Activated T-helper 1 cell treated with anti-CD3 and anti-CD28 coated beads, Interleukin-12 subunit alpha, Interleukin-12 subunit beta, Interleukin-2, Interleukin-4 antibody, amounts not matched to agents 30 ng/mL and 10 ng/mL and 1 ng/mL, durations not matched to agents 14 hours and 24 hours and 36 hours (primary cell): ENCODE measurements at regions not wholly inside any gene's neighbourhood (a gene's known extent, or its start where the extent isn't known, plus 50 kb on each side); places are given as distances from the start of the nearest gene placed in this dataset.

ENCODE experiments used
- DNase-seq: peaks from one replicate; pipeline ENCODE4 v3.0.0; 2021; ENCODE audit warnings: low spot score
- H3K27ac Mint-ChIP-seq: one replicate; pipeline ENCODE4 v1.8.0; 2021; ENCODE audit warnings: mild to moderate bottlenecking, mixed read lengths
- H3K27me3 Mint-ChIP-seq: one replicate; pipeline ENCODE4 v1.8.0; 2022; ENCODE audit warnings: mild to moderate bottlenecking, moderate library complexity, mixed read lengths; ENCODE audit not compliant: insufficient read depth
- H3K36me3 Mint-ChIP-seq: one replicate; pipeline ENCODE4 v1.8.0; 2021; ENCODE audit warnings: low read depth, mixed read lengths
- H3K4me1 Mint-ChIP-seq: one replicate; pipeline ENCODE4 v1.8.0; 2021; ENCODE audit warnings: low read depth, mixed read lengths
- H3K4me3 Mint-ChIP-seq: one replicate; pipeline ENCODE4 v1.8.0; 2021; ENCODE audit warnings: mild to moderate bottlenecking, moderate library complexity, mixed read lengths
- H3K9me3 Mint-ChIP-seq: one replicate; pipeline ENCODE4 v1.8.0; 2021; ENCODE audit warnings: mixed read lengths
- intact Hi-C: fragments of 100-400 bp; cut with micrococcal nuclease; formaldehyde crosslinking; loops from one replicate; pipeline ENCODE4 v1.15.1; 2024

DNA sequence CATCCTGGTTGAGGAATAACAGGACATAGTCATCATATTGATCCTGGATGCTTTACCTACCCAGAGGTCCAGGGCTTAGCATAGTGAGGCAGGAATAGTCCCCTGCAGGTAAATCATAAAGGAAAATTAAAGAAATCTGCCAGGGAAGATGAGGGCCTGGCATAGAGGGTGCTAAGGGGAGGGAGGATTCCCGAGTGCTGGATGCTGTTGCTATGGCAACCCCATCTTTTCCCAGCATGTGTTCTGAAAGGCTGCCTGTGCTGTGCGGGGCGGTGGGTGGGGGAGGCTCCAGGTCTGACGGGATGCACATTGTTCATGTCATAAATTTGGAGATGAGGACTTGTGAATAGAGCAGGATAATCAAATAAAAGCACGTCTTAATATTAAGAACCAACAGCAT, 212.6 kb upstream of the PCSK2 start:
- no peaks in the 10 kb centered on the region for H3K36me3 Mint-ChIP-seq
- intact Hi-C loops: loop anchor here (10.0 kb wide), 1 partner anchor 61 kb away; no protein-coding TSS in a partner anchor
- H3K27me3 Mint-ChIP-seq: no peaks in the 10 kb centered on the region
- no peak overlapping the region for H3K27ac Mint-ChIP-seq
- H3K4me1 Mint-ChIP-seq: no peaks in the 10 kb centered on the region
- DNase-seq: no peak
- H3K4me3 Mint-ChIP-seq: no peak overlapping the region
- no peaks in the 10 kb centered on the region for H3K9me3 Mint-ChIP-seq

DNA sequence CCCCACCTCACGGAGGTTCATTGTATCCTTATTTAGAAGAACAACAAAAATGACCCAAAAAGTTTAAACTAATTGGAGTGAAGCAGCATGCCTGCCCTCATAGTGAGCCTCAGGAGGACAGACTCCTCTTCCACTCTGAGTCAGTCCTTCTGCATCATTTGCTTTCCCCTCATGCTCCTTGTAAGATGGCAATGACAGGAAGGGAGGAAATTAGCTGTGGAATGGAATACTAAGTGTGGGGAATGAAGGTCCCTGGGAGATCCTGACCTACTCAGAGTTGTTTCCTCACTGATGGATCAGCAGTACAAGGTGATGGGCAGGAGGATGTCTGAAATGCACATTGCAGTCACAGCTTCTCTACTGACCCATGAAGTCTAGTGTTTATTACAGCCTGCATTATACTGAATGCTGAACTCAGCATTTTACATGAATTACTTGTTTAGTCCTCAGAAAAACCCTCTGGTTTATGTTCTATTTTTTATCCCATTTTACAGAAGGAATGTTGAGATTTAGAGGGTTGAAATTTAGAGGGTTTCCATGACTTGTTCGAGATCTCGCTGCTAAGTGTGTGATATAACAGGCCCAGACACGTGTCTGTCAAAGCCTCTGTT, 212.0 kb upstream of the PCSK2 start:
- Mint-ChIP-seq H3K27me3 (no peaks in the 10 kb centered on the region), H3K27ac (no peak overlapping the region), H3K4me3 (no peak overlapping the region), H3K36me3 (no peaks in the 10 kb centered on the region), H3K4me1 (no peaks in the 10 kb centered on the region), H3K9me3 (no peaks in the 10 kb centered on the region)
- intact Hi-C loops: loop anchor here (10.0 kb wide), 1 partner anchor 60 kb away; no protein-coding TSS in a partner anchor
- no peak for DNase-seq

DNA sequence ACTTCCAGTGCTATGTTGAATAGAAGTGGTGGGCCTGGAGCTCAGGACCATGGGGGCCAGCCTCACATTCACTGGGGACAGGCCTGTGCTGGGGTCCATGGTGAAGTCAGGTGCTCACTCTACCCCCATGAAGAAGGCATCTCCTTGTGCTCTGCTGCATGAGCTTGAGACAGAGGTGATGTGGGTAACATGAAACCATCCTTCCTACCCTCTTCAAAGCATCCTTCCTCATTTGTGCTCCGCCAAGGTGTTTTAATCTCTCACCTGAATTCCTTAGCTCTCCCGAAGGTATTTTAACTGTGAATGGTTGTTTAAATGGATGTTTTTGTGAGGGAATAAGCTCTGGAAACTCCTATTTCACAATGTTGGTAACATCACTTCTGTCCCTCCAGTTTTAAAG, 209.6 kb upstream of the PCSK2 start:
- no peak overlapping the region for H3K27ac Mint-ChIP-seq
- DNase-seq: no peak
- no peak overlapping the region for H3K4me3 Mint-ChIP-seq
- H3K36me3 Mint-ChIP-seq: no peaks in the 10 kb centered on the region
- H3K9me3 Mint-ChIP-seq: no peaks in the 10 kb centered on the region
- no peaks in the 10 kb centered on the region for H3K4me1 Mint-ChIP-seq
- H3K27me3 Mint-ChIP-seq: no peaks in the 10 kb centered on the region
- intact Hi-C loops: loop anchor here (10.0 kb wide), 1 partner anchor 58 kb away; no protein-coding TSS in a partner anchor

DNA sequence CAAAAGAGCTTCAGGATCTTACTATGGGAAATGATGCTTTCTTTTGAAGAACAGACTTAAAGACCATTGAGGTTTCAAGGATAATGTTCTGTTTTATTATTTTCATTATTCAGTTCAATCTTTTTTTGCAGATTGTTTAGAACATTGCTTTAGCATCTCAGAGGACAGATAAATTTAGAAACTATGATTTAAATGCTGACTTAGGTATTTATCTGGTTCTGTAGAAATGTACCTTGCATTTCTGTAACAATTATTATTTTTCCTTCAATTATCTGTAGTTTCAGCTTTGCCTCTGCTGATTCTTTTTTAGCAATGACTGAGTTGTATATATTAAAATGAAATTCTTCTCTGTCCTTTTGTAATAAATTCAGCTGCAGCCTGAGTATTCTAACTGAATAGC, 205.4 kb upstream of the PCSK2 start:
- Mint-ChIP-seq H3K4me3 (no peak overlapping the region), H3K27me3 (no peaks in the 10 kb centered on the region), H3K36me3 (no peaks in the 10 kb centered on the region), H3K9me3 (peaks cover 2% of the 10 kb centered on the region), H3K4me1 (no peaks in the 10 kb centered on the region), H3K27ac (no peak overlapping the region)
- intact Hi-C loops: no loop called here
- no peak for DNase-seq

DNA sequence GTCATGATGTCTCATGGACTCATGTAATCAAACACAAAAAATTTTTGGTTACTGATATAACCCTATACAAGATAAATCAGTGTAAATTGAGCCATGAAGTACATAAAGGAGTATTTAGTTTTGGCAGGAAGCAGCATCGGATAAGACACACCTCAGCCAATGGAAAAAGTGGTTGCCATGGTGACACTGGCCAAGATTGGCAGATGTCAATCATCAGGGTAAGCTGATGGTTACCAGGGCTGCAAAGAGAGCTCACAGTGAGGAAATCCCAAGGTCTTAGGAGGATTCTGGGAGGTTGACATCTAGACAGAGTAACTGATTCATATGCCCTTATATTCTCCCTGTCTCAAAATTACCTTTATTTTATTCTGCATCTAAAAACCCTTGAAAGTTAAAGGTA, 203.8 kb upstream of the PCSK2 start:
- Mint-ChIP-seq H3K9me3 (peaks cover 11% of the 10 kb centered on the region), H3K27ac (no peak overlapping the region), H3K27me3 (no peaks in the 10 kb centered on the region), H3K36me3 (no peaks in the 10 kb centered on the region), H3K4me3 (no peak overlapping the region), H3K4me1 (no peaks in the 10 kb centered on the region)
- intact Hi-C loops: no loop called here
- DNase-seq: no peak

DNA sequence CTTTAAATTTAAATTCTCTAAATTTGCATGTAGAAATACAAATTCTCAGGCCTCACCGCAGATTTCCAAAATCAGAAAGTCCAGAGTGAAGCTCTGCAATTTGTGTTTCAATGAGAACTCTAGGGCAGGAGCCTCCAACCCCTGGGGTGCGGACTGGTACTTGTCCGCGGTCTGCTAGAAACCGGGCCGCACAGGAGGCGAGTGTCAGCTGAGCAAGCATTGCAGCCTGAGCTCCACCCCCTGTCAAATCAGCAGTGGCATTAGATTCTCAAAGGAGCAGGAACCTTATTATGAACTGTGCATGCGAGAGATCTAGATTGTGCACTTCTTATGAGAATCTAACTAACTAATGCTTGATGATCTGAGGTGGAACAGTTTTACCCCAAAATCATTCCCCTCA, 203.0 kb upstream of the PCSK2 start:
- Mint-ChIP-seq H3K36me3 (no peaks in the 10 kb centered on the region), H3K9me3 (peaks cover 17% of the 10 kb centered on the region), H3K4me3 (no peak overlapping the region), H3K27ac (no peak overlapping the region), H3K4me1 (no peaks in the 10 kb centered on the region), H3K27me3 (no peaks in the 10 kb centered on the region)
- intact Hi-C loops: no loop called here
- no peak for DNase-seq

DNA sequence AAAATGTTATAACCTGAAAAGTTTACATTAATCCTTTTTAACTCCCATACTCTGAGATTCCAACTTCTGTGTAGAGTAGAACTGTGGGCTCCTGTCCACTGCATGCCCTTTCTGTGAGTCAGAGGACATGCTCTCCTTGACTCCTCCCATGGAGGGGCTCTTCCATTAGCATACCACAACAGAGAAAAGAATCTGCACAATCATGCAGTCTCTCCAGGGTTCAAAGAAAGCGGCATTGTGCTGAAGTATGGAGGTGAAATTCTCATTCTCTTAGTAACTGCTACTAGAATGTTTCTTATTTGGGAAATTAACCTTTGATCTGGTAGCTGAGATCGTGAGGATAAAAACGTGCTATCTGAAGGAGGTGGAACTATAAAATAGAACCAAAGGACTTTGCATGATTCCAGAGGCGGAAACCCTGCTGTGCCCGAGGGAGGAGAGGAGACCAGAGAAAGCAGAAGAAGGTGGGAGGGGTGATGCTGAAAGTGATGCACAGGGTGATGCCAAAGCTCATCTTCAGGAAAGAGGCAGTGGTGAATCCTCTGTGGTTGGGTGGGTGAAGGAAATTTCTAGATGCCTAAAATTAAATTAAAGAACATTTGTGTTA, 202.2 kb upstream of the PCSK2 start:
- no peak overlapping the region for H3K27ac Mint-ChIP-seq
- intact Hi-C loops: no loop called here

DNA sequence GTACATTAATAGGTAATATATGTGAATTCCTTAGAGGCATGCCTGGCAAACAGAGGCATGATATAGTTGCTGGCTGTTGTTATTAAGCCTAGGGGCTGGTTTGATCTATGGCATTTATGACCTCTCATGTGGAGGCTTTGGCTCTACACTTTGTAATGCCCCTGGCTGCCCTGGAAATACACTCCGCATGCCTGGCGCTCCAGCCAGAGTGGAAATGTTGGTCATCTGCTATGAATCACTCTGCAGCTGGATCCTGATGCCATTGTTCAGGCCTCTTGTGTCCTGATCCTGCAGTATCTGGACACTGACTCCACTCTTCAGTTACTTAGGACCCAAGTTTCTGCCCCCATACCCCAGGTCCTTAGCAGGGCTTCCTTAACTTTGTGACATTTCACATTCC, 200.5 kb upstream of the PCSK2 start:
- Mint-ChIP-seq H3K27ac (no peak overlapping the region), H3K36me3 (no peaks in the 10 kb centered on the region), H3K4me1 (no peaks in the 10 kb centered on the region), H3K9me3 (peaks cover 17% of the 10 kb centered on the region), H3K27me3 (no peaks in the 10 kb centered on the region), H3K4me3 (no peak overlapping the region)
- DNase-seq: no peak
- intact Hi-C loops: no loop called here

More for the DNA sequence above, 202.2 kb upstream of the PCSK2 start:
- H3K4me1 Mint-ChIP-seq: no peaks in the 10 kb centered on the region
- no peaks in the 10 kb centered on the region for H3K36me3 Mint-ChIP-seq
- DNase-seq: no peak
- peaks cover 17% of the 10 kb centered on the region for H3K9me3 Mint-ChIP-seq
- no peaks in the 10 kb centered on the region for H3K27me3 Mint-ChIP-seq
- no peak overlapping the region for H3K4me3 Mint-ChIP-seq

DNA sequence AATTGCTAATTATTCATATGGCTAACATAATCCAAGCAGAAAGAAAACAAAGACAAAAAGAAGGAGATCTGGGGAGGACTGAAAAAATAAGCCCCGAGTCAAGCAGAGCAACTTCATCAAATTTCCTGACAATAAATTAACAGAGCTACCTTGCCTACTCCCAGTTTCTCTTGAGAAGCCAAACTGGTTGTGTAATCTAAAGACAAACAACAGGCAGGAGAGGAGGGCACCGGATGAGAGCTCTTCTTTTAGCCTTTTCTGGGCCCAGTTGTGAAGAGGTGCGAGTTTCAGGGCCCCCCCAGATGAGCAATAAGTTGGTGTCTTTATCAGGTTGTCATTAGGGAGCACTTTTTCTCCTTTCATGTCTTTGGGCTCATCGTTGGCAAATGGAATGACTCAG, 197.1 kb upstream of the PCSK2 start:
- no peak for DNase-seq
- Mint-ChIP-seq H3K36me3 (no peaks in the 10 kb centered on the region), H3K27ac (no peak overlapping the region), H3K4me3 (no peak overlapping the region), H3K27me3 (no peaks in the 10 kb centered on the region), H3K4me1 (no peaks in the 10 kb centered on the region), H3K9me3 (peaks cover 17% of the 10 kb centered on the region)
- intact Hi-C loops: no loop called here

DNA sequence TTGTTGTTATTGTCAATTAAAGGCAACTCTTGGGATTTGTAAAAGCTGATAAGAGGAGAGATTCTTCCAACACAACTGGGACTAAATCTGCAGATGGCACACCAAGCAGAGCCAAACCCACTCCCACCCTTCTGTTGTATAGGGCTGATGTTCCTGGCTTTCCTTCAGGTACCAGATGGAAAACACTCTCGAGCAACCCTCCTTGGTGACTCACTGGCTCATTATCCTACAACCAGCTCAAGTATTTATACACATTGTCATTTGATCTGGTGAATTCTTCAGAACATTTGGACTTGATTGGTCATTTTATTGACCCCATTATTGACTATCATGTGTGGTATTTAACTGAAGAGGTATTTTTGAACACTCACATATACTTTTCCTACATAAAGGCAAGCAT, 190.3 kb upstream of the PCSK2 start:
- no peak overlapping the region for H3K4me3 Mint-ChIP-seq
- DNase-seq: no peak
- no peak overlapping the region for H3K27ac Mint-ChIP-seq
- H3K36me3 Mint-ChIP-seq: no peaks in the 10 kb centered on the region
- intact Hi-C loops: no loop called here
- no peaks in the 10 kb centered on the region for H3K4me1 Mint-ChIP-seq
- H3K27me3 Mint-ChIP-seq: no peaks in the 10 kb centered on the region
- H3K9me3 Mint-ChIP-seq: no peaks in the 10 kb centered on the region

DNA sequence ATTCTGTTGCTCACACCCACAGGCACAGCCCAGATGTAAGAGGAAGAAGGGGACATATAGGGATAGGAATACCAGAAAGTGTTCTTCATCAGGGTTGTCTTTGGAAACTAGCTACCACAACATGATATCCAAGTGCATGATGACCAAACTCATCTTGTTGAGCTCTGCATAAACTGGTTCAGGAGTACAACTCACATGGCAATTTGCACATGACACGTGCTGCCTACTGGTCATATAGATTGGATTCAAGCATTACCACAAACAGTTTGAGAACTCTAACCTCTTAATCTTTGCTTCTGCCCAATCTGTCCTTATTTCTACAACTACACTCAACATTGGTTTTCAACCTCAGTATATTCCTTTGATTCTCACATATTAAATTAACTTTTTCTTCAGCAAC, 184.7 kb upstream of the PCSK2 start:
- Mint-ChIP-seq H3K27me3 (no peaks in the 10 kb centered on the region), H3K4me1 (no peaks in the 10 kb centered on the region), H3K4me3 (no peak overlapping the region), H3K9me3 (no peaks in the 10 kb centered on the region), H3K27ac (no peak overlapping the region), H3K36me3 (no peaks in the 10 kb centered on the region)
- intact Hi-C loops: no loop called here
- DNase-seq: no peak

DNA sequence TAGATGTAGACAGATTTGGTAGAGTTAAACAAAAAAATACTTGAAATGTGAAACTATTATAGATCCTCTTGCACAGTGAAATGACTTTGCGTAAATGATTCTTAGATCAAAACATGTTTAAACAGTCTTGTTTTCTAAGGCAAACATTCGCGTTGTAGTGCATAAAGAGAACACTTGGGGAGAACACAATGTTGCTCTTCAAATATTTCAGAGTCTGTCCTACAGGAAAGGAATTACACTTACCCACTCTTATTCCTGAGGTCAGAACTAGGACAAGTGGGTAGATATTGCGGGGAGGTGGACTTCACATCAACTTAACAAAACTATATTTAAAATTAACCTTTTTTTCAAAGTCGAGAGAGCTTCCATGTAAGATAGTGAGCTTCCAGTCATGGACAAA, 183.5 kb upstream of the PCSK2 start:
- Mint-ChIP-seq H3K27ac (no peak overlapping the region), H3K9me3 (no peaks in the 10 kb centered on the region), H3K4me3 (no peak overlapping the region), H3K4me1 (no peaks in the 10 kb centered on the region), H3K36me3 (no peaks in the 10 kb centered on the region), H3K27me3 (no peaks in the 10 kb centered on the region)
- intact Hi-C loops: no loop called here
- DNase-seq: no peak

DNA sequence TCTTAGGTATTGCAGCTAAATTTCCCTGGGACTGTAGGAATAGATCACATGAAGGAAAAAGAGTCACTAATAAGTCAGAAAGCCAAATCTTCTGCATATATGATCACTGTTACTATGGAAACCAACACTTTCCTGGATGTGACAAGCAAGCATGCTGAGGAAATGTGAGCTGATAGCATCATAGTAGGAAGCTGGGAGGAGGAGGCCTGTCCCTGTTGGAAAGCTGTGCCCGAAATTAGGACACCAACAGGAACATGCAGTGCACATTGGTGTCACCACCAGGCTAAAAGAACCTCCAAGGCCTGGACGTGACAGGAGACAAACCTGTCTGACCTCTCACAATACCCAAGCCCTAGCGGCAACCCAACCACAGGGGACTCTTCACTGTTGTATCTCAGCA, 181.9 kb upstream of the PCSK2 start:
- no peak overlapping the region for H3K27ac Mint-ChIP-seq
- no peaks in the 10 kb centered on the region for H3K9me3 Mint-ChIP-seq
- H3K36me3 Mint-ChIP-seq: no peaks in the 10 kb centered on the region
- DNase-seq: no peak
- H3K4me1 Mint-ChIP-seq: no peaks in the 10 kb centered on the region
- no peak overlapping the region for H3K4me3 Mint-ChIP-seq
- H3K27me3 Mint-ChIP-seq: no peaks in the 10 kb centered on the region
- intact Hi-C loops: no loop called here

DNA sequence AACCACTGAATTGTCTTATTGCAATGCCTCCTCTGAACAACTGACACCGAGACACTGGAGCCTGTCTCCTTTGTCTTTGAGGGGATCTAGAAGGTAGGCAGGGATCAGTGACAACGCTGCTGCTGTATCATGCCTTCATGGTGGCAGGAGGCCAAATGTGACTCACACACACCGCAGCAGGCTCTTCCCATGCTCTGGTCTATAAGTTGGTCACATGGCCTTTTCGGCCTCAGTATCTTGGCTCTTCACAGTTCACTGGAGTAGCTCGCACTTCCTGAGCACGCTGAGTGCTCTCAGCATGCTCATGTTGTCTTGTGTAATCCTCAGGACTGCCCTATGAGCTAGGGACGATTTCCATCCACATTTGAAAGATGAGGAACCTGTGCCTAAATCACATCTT, 167.4 kb upstream of the PCSK2 start:
- no peak overlapping the region for H3K4me3 Mint-ChIP-seq
- peaks cover 13% of the 10 kb centered on the region for H3K9me3 Mint-ChIP-seq
- DNase-seq: no peak
- intact Hi-C loops: no loop called here
- H3K27ac Mint-ChIP-seq: no peak overlapping the region
- no peaks in the 10 kb centered on the region for H3K27me3 Mint-ChIP-seq
- H3K4me1 Mint-ChIP-seq: no peaks in the 10 kb centered on the region
- H3K36me3 Mint-ChIP-seq: no peaks in the 10 kb centered on the region
